GM20000 (cell line): ENCODE measurements at regions not wholly inside any gene's neighbourhood (a gene's known extent, or its start where the extent isn't known, plus 50 kb on each side); places are given as distances from the start of the nearest gene placed in this dataset.

Source experiments
- DNase-seq: peaks from one replicate; pipeline ENCODE4 v3.0.0; 2012; ENCODE audit warnings: low spot score
- CTCF ChIP-seq: IDR thresholded peaks from 2 replicates; pipeline ENCODE4 v1.5.1; 2012; ENCODE audit warnings: mild to moderate bottlenecking, control low read depth; ENCODE audit errors: extremely low read depth, missing control alignments

- no peak for DNase-seq
- no peak for TF ChIP-seq CTCF
Observed at GRCh38 chr12:70180130-70180529, 63.1 kb upstream of the CNOT2 start.

GRCh38 chr12:70185301-70185700, 57.9 kb upstream of the CNOT2 start:
- no peak for TF ChIP-seq CTCF
- DNase-seq, result no peak

GRCh38 chr12:70186436-70186835, 56.8 kb upstream of the CNOT2 start:
- TF ChIP-seq CTCF, result no peak
- no peak for DNase-seq

- TF ChIP-seq CTCF, result no peak
- DNase-seq, result no peak
Observed at GRCh38 chr12:70190262-70191010, 52.8 kb upstream of the CNOT2 start.
